IMR-90 (cell line): ENCODE measurements at regions not wholly inside any gene's neighbourhood (a gene's known extent, or its start where the extent isn't known, plus 50 kb on each side); places are given as distances from the start of the nearest gene placed in this dataset.

ENCODE experiments used
- ATAC-seq: fragments of 200-7000 bp; cut with Tn5 transposase; 2 replicates; pipeline ENCODE4 v1.9.1; 2020; ENCODE audit warnings: low read depth, mild to moderate bottlenecking, moderate library complexity
- BruUV-seq: library from RNA; stranded (reverse); fragments of 400-500 nt; replicated peaks from 2 replicates; lab custom pipeline; 2021; lab: Mats Ljungman, UMichigan
- CTCF ChIA-PET: fragments of 300-600 bp; formaldehyde crosslinking; extraction: SDS; loops from one replicate; lab custom pipeline; 2021; ENCODE audit warnings: antibody characterized with exemption; lab: Yijun Ruan, JAX
- POLR2A ChIA-PET: fragments of 300-600 bp; sonication (Branson Sonifier 250); formaldehyde crosslinking; loops from one replicate; lab custom pipeline; 2022; ENCODE audit warnings: antibody characterized with exemption; ENCODE audit not compliant: unreplicated experiment; lab: Charles Lee
- DNase-seq: peaks from one replicate; pipeline ENCODE4 v3.0.0; 2013
- H2AFZ ChIP-seq: replicated peaks from 2 replicates; pipeline ENCODE3; 2013; ENCODE audit warnings: low read length, mild to moderate bottlenecking; ENCODE audit not compliant: poor library complexity
- H2AK5ac ChIP-seq: 2 replicates; pipeline ENCODE4 v1.6.1; 2013; ENCODE audit warnings: low read depth, low read length, inconsistent platforms
- H2AK9ac ChIP-seq: replicated peaks from 2 replicates; pipeline ENCODE3; 2013; ENCODE audit warnings: mild to moderate bottlenecking, low read depth, low read length, moderate library complexity; ENCODE audit not compliant: poor library complexity
- H2BK120ac ChIP-seq: 2 replicates; pipeline ENCODE4 v1.6.1; 2013; ENCODE audit warnings: low read depth, low read length, inconsistent platforms
- H2BK15ac ChIP-seq: 3 replicates; pipeline ENCODE4 v1.6.1; 2013; ENCODE audit warnings: low read depth, low read length, inconsistent platforms
- H2BK20ac ChIP-seq: 2 replicates; pipeline ENCODE4 v1.6.1; 2013; ENCODE audit warnings: low read depth, mild to moderate bottlenecking, inconsistent platforms, low read length, moderate library complexity
- H2BK5ac ChIP-seq: 2 replicates; pipeline ENCODE4 v1.6.1; 2013; ENCODE audit warnings: mild to moderate bottlenecking, low read depth, low read length, inconsistent platforms; ENCODE audit not compliant: poor library complexity, severe bottlenecking
- H3K14ac ChIP-seq: replicated peaks from 2 replicates; pipeline ENCODE4 v1.6.1; 2013; ENCODE audit warnings: low read depth, low read length, inconsistent platforms
- H3K18ac ChIP-seq: 2 replicates; pipeline ENCODE4 v1.6.1; 2013; ENCODE audit warnings: low read depth, low read length, control low read depth
- H3K23ac ChIP-seq: 2 replicates; pipeline ENCODE4 v1.6.1; 2013; ENCODE audit warnings: low read depth, low read length, inconsistent platforms
- H3K27ac ChIP-seq: 2 replicates; pipeline ENCODE4 v1.5.1; 2013; ENCODE audit warnings: mild to moderate bottlenecking, control low read depth, low read length; ENCODE audit not compliant: insufficient read depth
- H3K27me3 ChIP-seq: 2 replicates; pipeline ENCODE4 v1.6.1; 2013; ENCODE audit warnings: low read length; ENCODE audit not compliant: control insufficient read depth, insufficient read depth
- H3K36me3 ChIP-seq: 2 replicates; pipeline ENCODE4 v1.6.1; 2013; ENCODE audit warnings: low read length, mixed read lengths; ENCODE audit not compliant: control insufficient read depth, insufficient read depth
- H3K4ac ChIP-seq: 2 replicates; pipeline ENCODE4 v1.6.1; 2013; ENCODE audit warnings: low read depth, low read length, inconsistent platforms
- H3K4me1 ChIP-seq: 2 replicates; pipeline ENCODE4 v1.6.1; 2013; ENCODE audit warnings: low read length, mixed read lengths; ENCODE audit not compliant: control insufficient read depth, insufficient read depth
- H3K4me2 ChIP-seq: 2 replicates; pipeline ENCODE4 v1.6.1; 2013; ENCODE audit warnings: low read depth, mild to moderate bottlenecking, control low read depth, low read length, moderate library complexity
- H3K4me3 ChIP-seq: 2 replicates; pipeline ENCODE4 v1.5.1; 2013; ENCODE audit warnings: low read depth, mild to moderate bottlenecking, control low read depth, low read length, moderate library complexity; ENCODE audit not compliant: insufficient read depth
- H3K56ac ChIP-seq: 2 replicates; pipeline ENCODE4 v1.6.1; 2013; ENCODE audit warnings: low read length, inconsistent platforms; ENCODE audit not compliant: insufficient read depth; ENCODE audit errors: extremely low read depth
- H3K79me1 ChIP-seq, 2 experiments: 2 replicates each; pipeline ENCODE4 v1.6.1; 2013; ENCODE audit warnings: low read length in 2 of 2, inconsistent platforms in 1 of 2, low read depth in 1 of 2
- H3K9ac ChIP-seq: 2 replicates; pipeline ENCODE4 v1.6.1; 2013; ENCODE audit warnings: low read depth, low read length, control low read depth
- H3K9me1 ChIP-seq: 2 replicates; pipeline ENCODE4 v1.6.1; 2013; ENCODE audit warnings: low read length, inconsistent platforms; ENCODE audit not compliant: insufficient read depth
- H3K9me3 ChIP-seq: 2 replicates; pipeline ENCODE4 v1.6.1; 2013; ENCODE audit warnings: low read length; ENCODE audit not compliant: control insufficient read depth, insufficient read depth
- H4K20me1 ChIP-seq: 2 replicates; pipeline ENCODE4 v1.6.1; 2013; ENCODE audit warnings: low read length, inconsistent platforms; ENCODE audit not compliant: insufficient read depth
- H4K5ac ChIP-seq: 2 replicates; pipeline ENCODE4 v1.6.1; 2013; ENCODE audit warnings: mild to moderate bottlenecking, low read depth, low read length, control low read depth
- H4K8ac ChIP-seq, 2 experiments: 2 replicates each; pipeline ENCODE4 v1.6.1; 2013; ENCODE audit warnings: low read depth in 2 of 2, low read length in 2 of 2, control low read depth in 1 of 2, inconsistent platforms in 1 of 2
- H4K91ac ChIP-seq: 2 replicates; pipeline ENCODE4 v1.6.1; 2013; ENCODE audit warnings: low read depth, low read length, inconsistent platforms; ENCODE audit not compliant: insufficient read depth
- MAFK ChIP-seq: IDR thresholded peaks from 2 replicates; pipeline ENCODE4 v1.6.1; 2012; ENCODE audit warnings: low read depth, low read length, improper control_type of control experiment
- WGBS, 2 experiments: methylation state at CpG; one replicate each; pipeline versions ENCODE4 v1.1.5 to v1.1.7; 2013; ENCODE audit warnings: missing lambda C conversion rate in 2 of 2; ENCODE audit not compliant: insufficient read length in 1 of 2; ENCODE audit errors: extremely low coverage in 2 of 2; 5-methylcytosine and 5-hydroxymethylcytosine counted together
- dilution Hi-C: fragments of 300-500 bp; cut with HindIII; formaldehyde crosslinking; loops from one replicate; pipeline ENCODE4 v1.14.3; 2018; ENCODE audit warnings: low sequenced_read_pairs; ENCODE audit not compliant: unreplicated experiment
- in situ Hi-C: fragments of 300-500 bp; cut with MboI; formaldehyde crosslinking; loops from 3 replicates; pipeline ENCODE4 v1.14.3; 2019; ENCODE audit warnings: low sequenced_read_pairs, inconsistent platforms, mixed read lengths
- intact Hi-C: fragments of 100-400 bp; cut with micrococcal nuclease; formaldehyde crosslinking; loops from 2 replicates; pipeline ENCODE4 v1.10.0; 2022

GRCh38 chr5:43802119-43802518, 199.1 kb downstream of the NNT start:
- no peak overlapping the region for H3K14ac ChIP-seq
- H4K5ac ChIP-seq: 0 out of 2 replicates have a peak overlapping the region, but pooled peaks have one; percentile 41
- peaks cover 2% of the 10 kb centered on the region; the same call in 1 of the 2 replicates for H3K4me1 ChIP-seq
- ChIA-PET POLR2A (no interaction called here), CTCF (no interaction called here)
- no peaks in the 10 kb centered on the region for H3K9me1 ChIP-seq
- H2BK15ac ChIP-seq: no peak overlapping the region
- ATAC-seq (peak; percentile 17), DNase-seq (peak; percentile 20)
- intact Hi-C loops (no loop called here), in situ Hi-C loops (no loop called here), dilution Hi-C loops (no loop called here)
- H4K91ac ChIP-seq: no peak overlapping the region
- no peak overlapping the region for H2BK20ac ChIP-seq
- no peak overlapping the region for H4K8ac ChIP-seq
- H3K9me3 ChIP-seq: no peaks in the 10 kb centered on the region
- H2AFZ ChIP-seq: no peak overlapping the region
- H2BK5ac ChIP-seq: no peak overlapping the region
- no peak overlapping the region for H3K23ac ChIP-seq
- H3K56ac ChIP-seq: no peak overlapping the region
- TF ChIP-seq MAFK: no peak
- H4K20me1 ChIP-seq: no peaks in the 10 kb centered on the region
- WGBS, 2 experiments: no CpG with 5 or more reads among the region's 1 CpG
- H3K18ac ChIP-seq: peak overlapping the region; percentile 23
- no peaks in the 10 kb centered on the region for H3K27me3 ChIP-seq
- no peak overlapping the region for H3K4me3 ChIP-seq
- no peak overlapping the region for H3K4ac ChIP-seq
- no peaks in the 10 kb centered on the region for H3K36me3 ChIP-seq
- no peak overlapping the region for H2AK9ac ChIP-seq
- no peak overlapping the region for H2AK5ac ChIP-seq
- H3K27ac ChIP-seq: peak overlapping the region; percentile 21; the same call in 1 of the 2 replicates
- H3K79me1 ChIP-seq: no peaks in the 10 kb centered on the region
- no peak overlapping the region for H3K9ac ChIP-seq
- H3K4me2 ChIP-seq: peak overlapping the region; percentile 18; the same call in 1 of the 2 replicates
- BruUV-seq: no TSS peak
- no peak overlapping the region for H2BK120ac ChIP-seq
